ENCODE measurements at regions not wholly inside any gene's neighbourhood (a gene's known extent, or its start where the extent isn't known, plus 50 kb on each side); places are given as distances from the start of the nearest gene placed in this dataset.

DNA sequence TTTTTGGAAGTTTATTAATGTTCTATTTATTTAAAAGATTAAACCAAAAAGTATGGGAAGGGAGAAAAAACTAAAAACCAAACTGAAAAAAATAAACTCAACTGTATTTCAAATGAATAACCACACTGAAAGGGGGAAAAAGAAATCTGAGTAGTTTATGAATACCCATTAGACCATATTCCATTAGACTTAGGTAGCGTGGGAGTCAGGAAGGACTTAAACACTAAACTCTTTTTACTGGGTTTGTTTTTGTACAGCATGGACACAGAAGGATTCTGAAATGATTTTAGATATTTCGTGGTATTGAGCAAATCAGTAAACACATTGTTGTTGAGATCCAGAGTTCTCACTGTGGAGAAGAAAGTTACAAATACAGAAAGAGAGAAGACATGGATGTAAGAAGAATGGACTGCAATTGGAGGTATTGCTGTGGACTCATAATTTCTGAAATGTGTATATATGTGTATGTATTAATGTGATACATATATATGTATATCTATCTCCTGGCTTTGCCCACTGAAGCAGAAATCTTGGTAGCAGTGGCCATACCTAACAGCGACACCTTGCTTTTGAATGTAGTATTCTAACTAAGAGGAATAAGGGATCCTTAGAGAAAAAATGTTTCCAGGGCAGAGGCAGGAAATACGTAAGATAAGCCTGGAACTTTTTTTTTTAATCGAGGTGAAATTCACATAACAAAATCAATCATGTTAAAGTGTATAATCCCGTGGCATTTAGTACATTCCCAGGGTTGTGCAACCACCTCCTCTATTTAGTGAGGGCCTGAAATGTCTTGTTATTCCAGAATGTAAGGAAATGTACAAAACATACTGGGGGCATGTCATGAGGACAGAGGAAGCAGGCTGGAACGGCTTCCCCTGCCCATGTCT is 228.8 kb downstream of the SMARCA2 start:
- TF ChIP-seq, protein P1, sequence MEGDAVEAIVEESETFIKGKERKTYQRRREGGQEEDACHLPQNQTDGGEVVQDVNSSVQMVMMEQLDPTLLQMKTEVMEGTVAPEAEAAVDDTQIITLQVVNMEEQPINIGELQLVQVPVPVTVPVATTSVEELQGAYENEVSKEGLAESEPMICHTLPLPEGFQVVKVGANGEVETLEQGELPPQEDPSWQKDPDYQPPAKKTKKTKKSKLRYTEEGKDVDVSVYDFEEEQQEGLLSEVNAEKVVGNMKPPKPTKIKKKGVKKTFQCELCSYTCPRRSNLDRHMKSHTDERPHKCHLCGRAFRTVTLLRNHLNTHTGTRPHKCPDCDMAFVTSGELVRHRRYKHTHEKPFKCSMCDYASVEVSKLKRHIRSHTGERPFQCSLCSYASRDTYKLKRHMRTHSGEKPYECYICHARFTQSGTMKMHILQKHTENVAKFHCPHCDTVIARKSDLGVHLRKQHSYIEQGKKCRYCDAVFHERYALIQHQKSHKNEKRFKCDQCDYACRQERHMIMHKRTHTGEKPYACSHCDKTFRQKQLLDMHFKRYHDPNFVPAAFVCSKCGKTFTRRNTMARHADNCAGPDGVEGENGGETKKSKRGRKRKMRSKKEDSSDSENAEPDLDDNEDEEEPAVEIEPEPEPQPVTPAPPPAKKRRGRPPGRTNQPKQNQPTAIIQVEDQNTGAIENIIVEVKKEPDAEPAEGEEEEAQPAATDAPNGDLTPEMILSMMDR (IDR thresholded peaks at IDR 0.05), result no peak
- DNase-seq (ENCODE audit: low spot score) (no peak), ATAC-seq (ENCODE audit: low FRiP score) (peak; percentile 46)

DNA sequence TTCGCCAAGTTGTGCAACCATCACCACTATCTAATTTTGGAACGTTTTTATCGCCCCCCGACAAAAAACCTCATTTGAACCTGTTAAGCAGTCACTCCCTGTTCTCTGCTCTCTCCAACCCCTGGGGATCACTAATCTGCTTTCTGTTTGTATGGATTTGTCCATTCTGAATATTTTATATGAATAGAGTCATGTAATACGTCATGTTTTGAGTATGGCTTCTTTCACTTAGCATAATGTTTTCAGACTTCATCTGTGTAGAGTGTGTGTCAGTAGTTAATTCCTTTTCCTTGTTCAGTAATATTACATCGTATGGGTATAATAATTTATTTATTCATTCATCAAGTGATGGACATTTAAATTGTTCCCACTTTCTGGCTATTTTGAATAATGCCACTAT is 232.2 kb downstream of the SMARCA2 start:
- DNase-seq (ENCODE audit: low spot score), result no peak
- TF ChIP-seq, protein P1 (IDR thresholded peaks at IDR 0.05), result no peak
- ATAC-seq (ENCODE audit: low FRiP score), result no peak

DNA sequence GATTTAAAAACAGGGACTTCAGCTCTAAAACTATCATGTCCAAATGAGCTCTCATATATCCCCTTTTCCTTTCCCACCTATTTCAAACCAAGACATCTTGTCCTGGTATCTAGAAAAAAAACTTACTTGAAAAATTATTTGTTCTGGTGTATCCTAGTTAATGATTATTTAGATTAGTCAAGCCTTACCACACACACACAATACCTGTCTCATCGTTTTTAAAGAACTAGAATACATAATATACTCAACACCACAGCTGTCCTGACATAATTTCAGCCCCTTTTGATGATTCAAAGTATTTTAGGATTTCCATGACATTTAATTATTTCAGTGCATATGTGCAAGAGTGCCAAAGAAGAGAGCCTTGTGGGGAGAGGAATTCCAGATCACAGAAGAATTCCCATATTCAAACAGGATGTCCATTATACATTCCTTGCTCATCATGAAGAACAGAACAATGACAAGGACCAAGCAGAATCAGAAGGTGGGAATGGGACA is 233.7 kb downstream of the SMARCA2 start:
- ATAC-seq (ENCODE audit: low FRiP score) (no peak), DNase-seq (ENCODE audit: low spot score) (no peak)
- TF ChIP-seq, protein P1 (IDR thresholded peaks at IDR 0.05), result no peak

DNA sequence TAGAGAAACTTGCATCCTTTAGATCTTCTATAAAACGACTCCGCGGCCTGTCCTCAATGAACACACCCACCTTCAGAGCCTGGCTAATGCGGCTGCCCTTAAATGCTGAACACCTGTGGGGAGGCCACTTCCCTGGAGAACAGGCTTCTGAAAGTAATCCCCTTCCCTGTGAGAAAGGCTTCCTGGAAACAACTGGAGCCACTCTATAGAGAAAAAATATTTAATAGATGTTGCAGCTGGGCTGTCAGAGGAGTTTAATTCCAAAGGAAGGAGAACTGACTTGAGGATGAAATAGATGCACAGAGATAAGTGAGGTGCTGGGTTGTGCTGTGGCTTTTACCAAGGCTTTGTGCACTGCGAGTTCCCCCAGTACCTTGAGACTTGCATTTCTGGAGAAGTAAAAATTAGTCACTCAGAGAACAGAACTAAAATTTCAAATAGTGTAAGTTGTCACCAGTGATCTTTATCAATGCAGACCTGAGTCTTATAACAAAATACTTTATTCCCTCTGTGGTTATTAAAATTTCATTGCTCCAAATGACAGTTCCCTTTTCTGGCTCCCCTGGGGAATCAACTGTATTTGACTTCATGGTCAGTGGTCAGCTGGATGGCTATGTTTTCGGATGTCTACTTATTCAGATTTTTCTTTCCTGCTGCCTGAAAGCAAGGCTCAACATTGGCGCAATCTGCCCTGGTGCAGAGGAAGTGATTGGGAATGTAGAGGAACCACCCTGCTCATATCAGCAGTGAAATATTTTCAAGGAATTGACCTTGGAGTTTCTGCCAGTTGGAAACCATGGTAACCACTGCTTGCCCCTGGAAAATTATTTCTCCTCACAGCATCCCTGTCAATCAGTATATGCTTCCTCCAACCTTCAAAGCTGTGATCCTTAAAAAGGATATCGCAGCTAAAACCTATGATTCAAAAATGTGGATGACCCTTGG is 238.8 kb downstream of the SMARCA2 start:
- TF ChIP-seq, protein P1 (IDR thresholded peaks at IDR 0.05), result no peak
- DNase-seq (ENCODE audit: low spot score), result no peak

DNA sequence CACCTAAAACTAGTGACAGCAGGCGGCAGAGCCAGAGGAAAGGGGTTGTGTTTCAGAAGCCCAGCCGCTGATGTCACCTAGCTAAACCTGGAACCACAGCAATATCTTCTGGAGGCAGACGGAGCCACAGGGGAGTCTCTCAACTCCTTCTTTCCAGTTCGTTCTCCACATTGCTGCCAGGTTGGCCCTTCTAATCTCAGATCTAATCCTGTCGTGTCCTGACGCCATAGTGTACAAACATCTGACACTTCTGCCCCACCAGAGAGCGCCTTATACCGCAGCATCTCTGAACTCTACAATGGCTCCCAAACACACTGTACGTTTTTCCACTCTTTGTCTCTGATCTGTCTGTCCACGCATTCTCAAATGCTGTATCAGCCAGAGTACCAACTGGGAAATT is 240.0 kb downstream of the SMARCA2 start:
- no peak for ATAC-seq (ENCODE audit: low FRiP score)
- DNase-seq (ENCODE audit: low spot score), result no peak
- TF ChIP-seq, protein P1 (IDR thresholded peaks at IDR 0.05), result no peak

More for the DNA sequence above, 238.8 kb downstream of the SMARCA2 start:
- no peak for ATAC-seq (ENCODE audit: low FRiP score)

DNA sequence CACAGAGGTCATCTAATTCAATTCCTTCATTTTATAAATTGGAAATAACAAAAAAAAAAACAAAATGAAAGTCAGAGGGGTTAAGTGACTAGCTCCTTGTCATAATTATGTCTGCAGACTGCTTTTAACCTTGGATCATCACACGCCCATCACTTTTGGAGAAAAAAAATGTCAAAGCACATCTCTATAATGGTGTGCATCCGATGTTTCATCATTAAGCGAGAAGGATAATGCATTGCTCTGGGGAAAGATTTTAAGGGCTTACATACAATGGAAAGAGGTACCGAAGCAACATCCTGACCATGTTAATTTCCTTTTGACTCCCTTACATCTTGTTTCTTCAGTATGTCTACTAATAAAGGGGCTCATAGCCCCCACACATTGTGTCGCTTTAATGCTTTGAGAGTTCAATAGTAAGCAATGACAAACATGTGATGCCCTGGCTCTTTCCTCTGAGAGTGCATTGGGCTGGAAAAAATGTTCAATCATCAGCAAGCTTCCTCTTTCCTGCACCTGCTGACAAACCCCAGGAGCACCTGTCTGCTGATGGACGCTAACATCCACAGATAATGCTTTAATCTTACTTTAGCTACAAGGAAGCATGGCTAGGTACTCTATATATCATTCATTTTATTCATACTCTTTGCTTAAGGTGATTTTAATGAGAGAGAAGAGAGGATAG is 242.2 kb downstream of the SMARCA2 start:
- TF ChIP-seq, protein P1 (IDR thresholded peaks at IDR 0.05), result no peak
- no peak for DNase-seq (ENCODE audit: low spot score)
- no peak for ATAC-seq (ENCODE audit: low FRiP score)
